ENCODE measurements at regions not wholly inside any gene's neighbourhood (a gene's known extent, or its start where the extent isn't known, plus 50 kb on each side); places are given as distances from the start of the nearest gene placed in this dataset.

DNA sequence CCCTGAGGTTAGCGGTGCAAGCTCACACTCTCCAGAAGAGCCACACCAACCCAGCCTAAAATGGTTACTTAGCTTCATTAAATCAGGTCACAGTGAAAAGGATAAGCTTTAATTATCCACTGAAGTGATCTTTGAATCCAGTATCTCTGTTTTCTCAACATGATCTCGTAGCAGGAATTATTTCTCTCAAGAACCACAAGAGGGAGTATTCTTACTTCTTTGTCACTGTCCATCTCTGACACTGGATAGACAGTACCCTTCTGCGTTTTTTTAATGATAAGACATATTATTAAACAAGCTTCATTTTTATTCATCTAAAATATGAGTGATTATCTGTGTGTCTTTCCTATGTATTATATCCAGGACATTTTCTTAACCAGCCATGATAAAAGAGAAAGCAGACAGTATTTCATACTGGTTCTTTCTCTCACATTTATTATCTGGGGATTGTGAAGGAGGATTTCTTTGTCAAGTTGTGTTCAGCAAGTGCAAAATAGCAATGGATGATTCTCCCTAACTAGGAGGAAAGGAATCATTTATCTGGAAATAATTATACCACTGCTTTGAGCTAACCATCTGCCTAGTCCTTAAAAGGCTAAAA lies 105.4 kb upstream of the CCDC54 start:
- H3K4me3 ChIP-seq: no peak overlapping the region
- no peaks in the 10 kb centered on the region for H3K4me1 ChIP-seq
- no peaks in the 10 kb centered on the region for H3K9me3 ChIP-seq
- no peak for TF ChIP-seq POLR2A (IDR thresholded peaks at IDR 0.05)
- peak; percentile 53 to 68 (median 58) for TF ChIP-seq CTCF (IDR thresholded peaks at IDR 0.05)
- H3K36me3 ChIP-seq: no peaks in the 10 kb centered on the region
- intact Hi-C loops (cut with DNase I; ENCODE audit: low total_unique reads): no loop called here
- no peak for DNase-seq
- H3K27ac ChIP-seq: no peak overlapping the region
- H3K27me3 ChIP-seq: no peaks in the 10 kb centered on the region

- intact Hi-C loops (cut with DNase I; ENCODE audit: low total_unique reads): no loop called here
- no peaks in the 10 kb centered on the region for H3K27me3 ChIP-seq
- H3K27ac ChIP-seq: no peak overlapping the region
Measured at GRCh38 chr3:107272471-107272870, 104.8 kb upstream of the CCDC54 start.

GRCh38 chr3:107272885-107273284 lies 104.4 kb upstream of the CCDC54 start:
- Histone ChIP-seq H3K36me3 (no peaks in the 10 kb centered on the region), H3K4me1 (no peaks in the 10 kb centered on the region), H3K4me3 (no peak overlapping the region), H3K9me3 (no peaks in the 10 kb centered on the region), H3K27ac (no peak overlapping the region), H3K27me3 (no peaks in the 10 kb centered on the region)
- DNase-seq: no peak
- TF ChIP-seq POLR2A (IDR thresholded peaks at IDR 0.05) (no peak), CTCF (IDR thresholded peaks at IDR 0.05) (no peak)
- intact Hi-C loops (cut with DNase I; ENCODE audit: low total_unique reads): no loop called here

More at GRCh38 chr3:107272471-107272870, 104.8 kb upstream of the CCDC54 start:
- TF ChIP-seq POLR2A (IDR thresholded peaks at IDR 0.05) (no peak), CTCF (IDR thresholded peaks at IDR 0.05) (no peak)
- Histone ChIP-seq H3K9me3 (no peaks in the 10 kb centered on the region), H3K4me1 (no peaks in the 10 kb centered on the region), H3K36me3 (no peaks in the 10 kb centered on the region), H3K4me3 (no peak overlapping the region)
- no peak for DNase-seq

- no peaks in the 10 kb centered on the region for H3K4me1 ChIP-seq
- no peaks in the 10 kb centered on the region for H3K27me3 ChIP-seq
- H3K36me3 ChIP-seq: no peaks in the 10 kb centered on the region
- intact Hi-C loops (cut with DNase I; ENCODE audit: low total_unique reads): no loop called here
- no peak overlapping the region for H3K4me3 ChIP-seq
- TF ChIP-seq CTCF (IDR thresholded peaks at IDR 0.05) (no peak), POLR2A (IDR thresholded peaks at IDR 0.05) (no peak)
- DNase-seq: no peak
- H3K9me3 ChIP-seq: no peaks in the 10 kb centered on the region
- H3K27ac ChIP-seq: no peak overlapping the region
Measured at GRCh38 chr3:107273771-107274170, 103.5 kb upstream of the CCDC54 start.

DNA sequence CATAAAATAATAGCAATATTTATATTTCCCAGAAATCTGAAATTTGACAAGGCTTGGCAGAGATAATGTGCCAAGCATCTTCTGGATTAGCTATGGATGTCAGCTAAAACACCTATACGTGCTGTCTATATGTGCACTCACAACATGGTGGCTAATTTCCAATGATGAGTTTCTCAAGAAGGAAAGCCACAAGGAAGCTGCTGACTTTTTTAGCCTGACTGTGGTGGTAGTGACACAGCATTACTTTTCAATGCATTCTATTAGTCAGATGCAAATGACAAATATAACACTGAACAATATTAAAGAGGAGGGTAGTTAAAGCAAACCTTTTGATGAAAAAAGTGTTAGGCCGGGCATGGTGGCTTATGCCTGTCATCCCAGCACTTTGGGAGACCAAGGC lies 101.7 kb upstream of the CCDC54 start:
- intact Hi-C loops (cut with DNase I; ENCODE audit: low total_unique reads): no loop called here
- Histone ChIP-seq H3K9me3 (no peaks in the 10 kb centered on the region), H3K4me3 (no peak overlapping the region), H3K27ac (no peak overlapping the region), H3K27me3 (no peaks in the 10 kb centered on the region), H3K36me3 (no peaks in the 10 kb centered on the region), H3K4me1 (no peaks in the 10 kb centered on the region)
- TF ChIP-seq POLR2A (IDR thresholded peaks at IDR 0.05) (no peak), CTCF (IDR thresholded peaks at IDR 0.05) (no peak)
- DNase-seq: no peak

Measured in uterus (tissue), 3 donors.